BLaER1 (cell line): ENCODE measurements at regions not wholly inside any gene's neighbourhood (a gene's known extent, or its start where the extent isn't known, plus 50 kb on each side); places are given as distances from the start of the nearest gene placed in this dataset.

Experiments used
- H3K27ac ChIP-seq: shearing (Covaris generic); formaldehyde crosslinking; 2 replicates; pipeline ENCODE4 v1.8.1; 2022
- H3K27me3 ChIP-seq: shearing (Covaris generic); formaldehyde crosslinking; 2 replicates; pipeline ENCODE4 v1.8.1; 2022
- H3K36me3 ChIP-seq: shearing (Covaris generic); formaldehyde crosslinking; 2 replicates; pipeline ENCODE4 v1.8.1; 2022
- H3K4me1 ChIP-seq: shearing (Covaris generic); formaldehyde crosslinking; 2 replicates; pipeline ENCODE4 v1.8.1; 2022
- H3K4me2 ChIP-seq: shearing (Covaris generic); formaldehyde crosslinking; 2 replicates; pipeline ENCODE4 v1.8.1; 2022
- H3K4me3 ChIP-seq: shearing (Covaris generic); formaldehyde crosslinking; 2 replicates; pipeline ENCODE4 v1.8.1; 2022
- H3K9ac ChIP-seq: shearing (Covaris generic); formaldehyde crosslinking; 2 replicates; pipeline ENCODE4 v1.8.1; 2022
- H3K9me3 ChIP-seq: shearing (Covaris generic); formaldehyde crosslinking; 2 replicates; pipeline ENCODE4 v1.8.1; 2022
- H4K20me1 ChIP-seq: shearing (Covaris generic); formaldehyde crosslinking; 2 replicates; pipeline ENCODE4 v1.8.1; 2022
- Cebpa-rat ChIP-seq: shearing (Covaris generic); IDR thresholded peaks from 2 replicates; pipeline ENCODE4 v1.8.1; 2022

- Histone ChIP-seq H3K4me3 (no peak overlapping the region), H3K27ac (no peak overlapping the region), H4K20me1 (no peaks in the 10 kb centered on the region), H3K27me3 (no peaks in the 10 kb centered on the region), H3K4me1 (no peaks in the 10 kb centered on the region), H3K9ac (no peak overlapping the region), H3K9me3 (no peaks in the 10 kb centered on the region), H3K36me3 (no peaks in the 10 kb centered on the region), H3K4me2 (no peak overlapping the region)
- no peak for TF ChIP-seq Cebpa-rat
These were observed 55.2 kb upstream of the KCNH8 start for GRCh38 chr3:19093084-19093483.

GRCh38 chr3:19077388-19077787, 70.9 kb upstream of the KCNH8 start:
- H3K4me1 ChIP-seq = no peaks in the 10 kb centered on the region
- TF ChIP-seq Cebpa-rat = no peak
- H3K4me2 ChIP-seq = no peak overlapping the region
- H3K4me3 ChIP-seq = no peak overlapping the region
- no peaks in the 10 kb centered on the region for H4K20me1 ChIP-seq
- no peak overlapping the region for H3K27ac ChIP-seq
- no peak overlapping the region for H3K9ac ChIP-seq
- no peaks in the 10 kb centered on the region for H3K36me3 ChIP-seq
- H3K9me3 ChIP-seq = no peaks in the 10 kb centered on the region
- H3K27me3 ChIP-seq = no peaks in the 10 kb centered on the region

- no peak overlapping the region for H3K27ac ChIP-seq
- H3K4me3 ChIP-seq = no peak overlapping the region
- H3K36me3 ChIP-seq = no peaks in the 10 kb centered on the region
- H3K27me3 ChIP-seq = no peaks in the 10 kb centered on the region
- H4K20me1 ChIP-seq = no peaks in the 10 kb centered on the region
- no peaks in the 10 kb centered on the region for H3K9me3 ChIP-seq
- H3K4me2 ChIP-seq = no peak overlapping the region
- H3K9ac ChIP-seq = no peak overlapping the region
- TF ChIP-seq Cebpa-rat = no peak
- H3K4me1 ChIP-seq = no peaks in the 10 kb centered on the region
These were observed 73.3 kb upstream of the KCNH8 start for GRCh38 chr3:19075037-19075436.

GRCh38 chr3:19074257-19074900, 73.9 kb upstream of the KCNH8 start:
- Histone ChIP-seq H3K9ac (no peak overlapping the region), H3K4me2 (no peak overlapping the region), H3K27me3 (no peaks in the 10 kb centered on the region), H3K4me1 (no peaks in the 10 kb centered on the region), H3K4me3 (no peak overlapping the region), H3K27ac (no peak overlapping the region), H3K36me3 (no peaks in the 10 kb centered on the region), H4K20me1 (no peaks in the 10 kb centered on the region), H3K9me3 (peaks cover 2% of the 10 kb centered on the region)
- no peak for TF ChIP-seq Cebpa-rat

- H3K4me1 ChIP-seq = no peaks in the 10 kb centered on the region
- H3K4me2 ChIP-seq = no peak overlapping the region
- H4K20me1 ChIP-seq = no peaks in the 10 kb centered on the region
- TF ChIP-seq Cebpa-rat = no peak
- H3K4me3 ChIP-seq = no peak overlapping the region
- no peak overlapping the region for H3K27ac ChIP-seq
- H3K36me3 ChIP-seq = no peaks in the 10 kb centered on the region
- H3K9ac ChIP-seq = no peak overlapping the region
- peaks cover 11% of the 10 kb centered on the region for H3K9me3 ChIP-seq
- no peaks in the 10 kb centered on the region for H3K27me3 ChIP-seq
These were observed 74.8 kb upstream of the KCNH8 start for GRCh38 chr3:19073341-19074105.

- Histone ChIP-seq H3K4me2 (no peak overlapping the region), H3K9me3 (peaks cover 12% of the 10 kb centered on the region), H3K27me3 (no peaks in the 10 kb centered on the region), H3K36me3 (no peaks in the 10 kb centered on the region), H3K27ac (no peak overlapping the region), H3K4me1 (no peaks in the 10 kb centered on the region), H3K9ac (no peak overlapping the region), H3K4me3 (no peak overlapping the region), H4K20me1 (no peaks in the 10 kb centered on the region)
- no peak for TF ChIP-seq Cebpa-rat
These were observed 78.0 kb upstream of the KCNH8 start for GRCh38 chr3:19070325-19070724.

GRCh38 chr3:19065027-19065426, 83.3 kb upstream of the KCNH8 start:
- Histone ChIP-seq H3K9me3 (peaks cover 12% of the 10 kb centered on the region), H4K20me1 (no peaks in the 10 kb centered on the region), H3K4me2 (no peak overlapping the region), H3K27ac (no peak overlapping the region), H3K9ac (no peak overlapping the region), H3K36me3 (no peaks in the 10 kb centered on the region), H3K4me3 (no peak overlapping the region), H3K27me3 (no peaks in the 10 kb centered on the region), H3K4me1 (no peaks in the 10 kb centered on the region)
- TF ChIP-seq Cebpa-rat = no peak

- H3K4me1 ChIP-seq = no peaks in the 10 kb centered on the region
- no peak overlapping the region for H3K4me3 ChIP-seq
- no peaks in the 10 kb centered on the region for H3K27me3 ChIP-seq
- H4K20me1 ChIP-seq = no peaks in the 10 kb centered on the region
- H3K27ac ChIP-seq = no peak overlapping the region
- H3K36me3 ChIP-seq = no peaks in the 10 kb centered on the region
- TF ChIP-seq Cebpa-rat = no peak
- peaks cover 5% of the 10 kb centered on the region for H3K9me3 ChIP-seq
- no peak overlapping the region for H3K9ac ChIP-seq
- no peak overlapping the region for H3K4me2 ChIP-seq
These were observed 84.4 kb upstream of the KCNH8 start for GRCh38 chr3:19063936-19064335.

GRCh38 chr3:19060404-19060803, 87.9 kb upstream of the KCNH8 start:
- no peaks in the 10 kb centered on the region for H4K20me1 ChIP-seq
- H3K36me3 ChIP-seq = no peaks in the 10 kb centered on the region
- H3K4me1 ChIP-seq = no peaks in the 10 kb centered on the region
- no peak for TF ChIP-seq Cebpa-rat
- H3K27me3 ChIP-seq = no peaks in the 10 kb centered on the region
- no peak overlapping the region for H3K4me3 ChIP-seq
- H3K4me2 ChIP-seq = no peak overlapping the region
- no peak overlapping the region for H3K27ac ChIP-seq
- no peaks in the 10 kb centered on the region for H3K9me3 ChIP-seq
- H3K9ac ChIP-seq = no peak overlapping the region

- Histone ChIP-seq H3K36me3 (no peaks in the 10 kb centered on the region), H3K9ac (no peak overlapping the region), H4K20me1 (no peaks in the 10 kb centered on the region), H3K4me3 (no peak overlapping the region), H3K27ac (no peak overlapping the region), H3K4me1 (no peaks in the 10 kb centered on the region), H3K4me2 (no peak overlapping the region), H3K9me3 (no peaks in the 10 kb centered on the region), H3K27me3 (no peaks in the 10 kb centered on the region)
- no peak for TF ChIP-seq Cebpa-rat
These were observed 95.4 kb upstream of the KCNH8 start for GRCh38 chr3:19052874-19053273.
